ENCODE measurements at regions not wholly inside any gene's neighbourhood (a gene's known extent, or its start where the extent isn't known, plus 50 kb on each side); places are given as distances from the start of the nearest gene placed in this dataset.

DNA sequence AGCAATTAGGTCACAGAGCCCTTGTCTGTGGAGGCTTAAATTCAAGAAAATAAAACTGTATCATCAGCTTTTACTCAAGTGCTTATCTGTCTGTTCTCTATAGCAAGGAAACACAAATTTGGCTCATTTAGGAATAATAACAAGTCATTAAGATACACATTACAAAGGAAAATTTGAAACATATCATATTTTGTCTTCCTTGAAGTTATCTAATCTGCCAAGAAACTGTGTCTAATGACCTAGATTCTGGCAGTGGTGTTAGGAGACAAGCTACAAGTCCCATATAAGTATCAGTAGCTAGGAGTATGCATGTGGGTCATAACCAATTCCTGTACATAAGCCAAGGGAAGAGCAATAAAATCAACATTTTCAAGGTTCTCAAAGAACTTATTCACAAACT, 108.2 kb upstream of the SETMAR start:
- TF ChIP-seq, protein P1, sequence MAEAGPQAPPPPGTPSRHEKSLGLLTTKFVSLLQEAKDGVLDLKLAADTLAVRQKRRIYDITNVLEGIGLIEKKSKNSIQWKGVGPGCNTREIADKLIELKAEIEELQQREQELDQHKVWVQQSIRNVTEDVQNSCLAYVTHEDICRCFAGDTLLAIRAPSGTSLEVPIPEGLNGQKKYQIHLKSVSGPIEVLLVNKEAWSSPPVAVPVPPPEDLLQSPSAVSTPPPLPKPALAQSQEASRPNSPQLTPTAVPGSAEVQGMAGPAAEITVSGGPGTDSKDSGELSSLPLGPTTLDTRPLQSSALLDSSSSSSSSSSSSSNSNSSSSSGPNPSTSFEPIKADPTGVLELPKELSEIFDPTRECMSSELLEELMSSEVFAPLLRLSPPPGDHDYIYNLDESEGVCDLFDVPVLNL (CRISPR knock-in tag; IDR thresholded peaks at IDR 0.05; ENCODE audit: borderline replicate concordance, low read depth) = no peak
- TF ChIP-seq, protein P2, sequence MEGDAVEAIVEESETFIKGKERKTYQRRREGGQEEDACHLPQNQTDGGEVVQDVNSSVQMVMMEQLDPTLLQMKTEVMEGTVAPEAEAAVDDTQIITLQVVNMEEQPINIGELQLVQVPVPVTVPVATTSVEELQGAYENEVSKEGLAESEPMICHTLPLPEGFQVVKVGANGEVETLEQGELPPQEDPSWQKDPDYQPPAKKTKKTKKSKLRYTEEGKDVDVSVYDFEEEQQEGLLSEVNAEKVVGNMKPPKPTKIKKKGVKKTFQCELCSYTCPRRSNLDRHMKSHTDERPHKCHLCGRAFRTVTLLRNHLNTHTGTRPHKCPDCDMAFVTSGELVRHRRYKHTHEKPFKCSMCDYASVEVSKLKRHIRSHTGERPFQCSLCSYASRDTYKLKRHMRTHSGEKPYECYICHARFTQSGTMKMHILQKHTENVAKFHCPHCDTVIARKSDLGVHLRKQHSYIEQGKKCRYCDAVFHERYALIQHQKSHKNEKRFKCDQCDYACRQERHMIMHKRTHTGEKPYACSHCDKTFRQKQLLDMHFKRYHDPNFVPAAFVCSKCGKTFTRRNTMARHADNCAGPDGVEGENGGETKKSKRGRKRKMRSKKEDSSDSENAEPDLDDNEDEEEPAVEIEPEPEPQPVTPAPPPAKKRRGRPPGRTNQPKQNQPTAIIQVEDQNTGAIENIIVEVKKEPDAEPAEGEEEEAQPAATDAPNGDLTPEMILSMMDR (IDR thresholded peaks at IDR 0.05) = no peak
